ENCODE measurements at regions not wholly inside any gene's neighbourhood (a gene's known extent, or its start where the extent isn't known, plus 50 kb on each side); places are given as distances from the start of the nearest gene placed in this dataset.

DNA sequence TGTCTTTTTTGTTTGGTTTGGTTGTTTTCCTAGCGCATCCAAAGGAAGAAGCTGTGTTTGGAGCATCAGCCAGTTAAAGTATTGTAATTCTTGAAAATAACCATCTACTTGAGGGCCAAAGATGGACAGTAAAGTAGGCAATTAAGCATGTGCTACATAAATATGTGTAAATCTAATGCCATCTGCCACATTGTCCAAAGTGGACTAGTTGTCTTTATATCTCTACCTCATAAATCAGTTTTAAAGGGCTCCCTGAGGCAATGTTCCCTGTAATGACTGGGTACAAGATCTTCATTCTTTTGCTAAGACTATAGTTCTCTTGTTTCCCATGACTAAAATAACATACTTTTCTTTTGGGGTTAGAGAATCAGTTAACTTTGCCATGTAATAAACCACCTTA, 460.0 kb upstream of the RARB start:
- DNase-seq (ENCODE audit: low read depth, low spot score): no peak
- TF ChIP-seq CTCF (IDR thresholded peaks at IDR 0.05; ENCODE audit: low read depth, low read length): no peak
- in situ Hi-C loops (cut with HindIII; ENCODE audit: low sequenced_read_pairs): no loop called here
- no peak overlapping the region for H3K4me3 ChIP-seq (ENCODE audit: low read depth, low read length)

- no peak overlapping the region for H3K4me3 ChIP-seq (ENCODE audit: low read depth, low read length)
- in situ Hi-C loops (cut with HindIII; ENCODE audit: low sequenced_read_pairs): no loop called here
- no peak for DNase-seq (ENCODE audit: low read depth, low spot score)
- no peak for TF ChIP-seq CTCF (IDR thresholded peaks at IDR 0.05; ENCODE audit: low read depth, low read length)
These were observed 455.6 kb upstream of the RARB start for GRCh38 chr3:24972491-24972890.

GRCh38 chr3:24981309-24981708, 446.8 kb upstream of the RARB start:
- TF ChIP-seq CTCF (IDR thresholded peaks at IDR 0.05; ENCODE audit: low read depth, low read length): no peak
- in situ Hi-C loops (cut with HindIII; ENCODE audit: low sequenced_read_pairs): no loop called here
- no peak overlapping the region for H3K4me3 ChIP-seq (ENCODE audit: low read depth, low read length)
- no peak for DNase-seq (ENCODE audit: low read depth, low spot score)

DNA sequence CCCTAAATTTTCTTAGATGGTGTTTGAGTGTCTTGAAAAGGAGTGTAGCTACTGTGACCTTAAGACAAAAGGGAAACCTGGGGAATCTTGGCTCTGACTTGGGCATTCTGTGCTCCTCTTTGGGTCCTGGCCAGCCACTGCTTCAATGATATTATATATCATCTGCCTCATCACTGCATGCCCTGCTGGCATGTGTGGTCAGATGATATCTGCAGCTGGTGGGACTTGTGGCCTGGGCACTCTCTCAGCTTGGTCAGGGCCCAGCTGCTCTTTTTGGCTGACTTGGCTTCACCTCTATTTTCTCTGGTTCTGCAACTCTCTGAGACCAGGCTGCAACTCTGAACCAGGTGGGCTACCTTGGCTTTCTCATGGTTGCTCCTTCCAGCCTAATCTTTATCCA, 446.1 kb upstream of the RARB start:
- no peak for DNase-seq (ENCODE audit: low read depth, low spot score)
- in situ Hi-C loops (cut with HindIII; ENCODE audit: low sequenced_read_pairs): no loop called here
- no peak for TF ChIP-seq CTCF (IDR thresholded peaks at IDR 0.05; ENCODE audit: low read depth, low read length)
- H3K4me3 ChIP-seq (ENCODE audit: low read depth, low read length): no peak overlapping the region

DNA sequence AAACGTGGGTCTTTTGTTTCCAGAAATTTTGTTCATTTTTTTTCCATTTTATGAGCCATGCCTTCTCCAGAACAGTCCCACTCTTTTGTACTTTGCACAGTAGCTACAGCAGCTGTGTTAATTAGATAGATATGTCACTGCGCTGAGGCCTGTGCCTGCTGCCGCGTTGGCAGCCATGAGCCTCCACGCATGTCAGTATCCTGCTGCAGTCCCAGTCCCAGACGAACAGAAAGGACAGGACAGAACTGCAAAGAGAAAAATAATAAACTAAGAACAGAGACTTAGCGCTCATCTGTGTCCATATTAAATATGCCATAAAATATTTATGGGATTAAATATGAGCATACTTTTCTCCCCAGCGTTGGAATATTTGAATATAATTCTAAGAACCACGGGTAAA, 442.4 kb upstream of the RARB start:
- in situ Hi-C loops (cut with HindIII; ENCODE audit: low sequenced_read_pairs): no loop called here
- no peak overlapping the region for H3K4me3 ChIP-seq (ENCODE audit: low read depth, low read length)
- no peak for TF ChIP-seq CTCF (IDR thresholded peaks at IDR 0.05; ENCODE audit: low read depth, low read length)
- no peak for DNase-seq (ENCODE audit: low read depth, low spot score)

GRCh38 chr3:24986612-24987011, 441.5 kb upstream of the RARB start:
- in situ Hi-C loops (cut with HindIII; ENCODE audit: low sequenced_read_pairs): no loop called here
- TF ChIP-seq CTCF (IDR thresholded peaks at IDR 0.05; ENCODE audit: low read depth, low read length): no peak
- H3K4me3 ChIP-seq (ENCODE audit: low read depth, low read length): no peak overlapping the region
- DNase-seq (ENCODE audit: low read depth, low spot score): no peak

- no peak for DNase-seq (ENCODE audit: low read depth, low spot score)
- TF ChIP-seq CTCF (IDR thresholded peaks at IDR 0.05; ENCODE audit: low read depth, low read length): no peak
- H3K4me3 ChIP-seq (ENCODE audit: low read depth, low read length): no peak overlapping the region
- in situ Hi-C loops (cut with HindIII; ENCODE audit: low sequenced_read_pairs): no loop called here
These were observed 428.7 kb upstream of the RARB start for GRCh38 chr3:24999357-24999756.

All from astrocyte of the spinal cord (primary cell).